Medulla oblongata (tissue), 1 donor: ENCODE measurements at regions not wholly inside any gene's neighbourhood (a gene's known extent, or its start where the extent isn't known, plus 50 kb on each side); places are given as distances from the start of the nearest gene placed in this dataset.
"Not testable (repeated sequence)": the region's sequence is repeated elsewhere in the genome, so short reads cannot be mapped to it uniquely, and the experiment has no call there.

Source experiments
- DNase-seq: peaks from one replicate; pipeline ENCODE4 v3.0.0-alpha.2; 2015; ENCODE audit errors: extremely low spot score

GRCh38 chr12:67535176-67535575 is 113.4 kb upstream of the DYRK2 start:
- DNase-seq = no peak

- no peak for DNase-seq
Observed at GRCh38 chr12:67535971-67536370, 112.6 kb upstream of the DYRK2 start.

GRCh38 chr12:67539329-67539728 is 109.2 kb upstream of the DYRK2 start:
- DNase-seq = no peak

- DNase-seq = no peak
Observed at GRCh38 chr12:67539946-67540345, 108.6 kb upstream of the DYRK2 start.

GRCh38 chr12:67540920-67541624 is 107.5 kb upstream of the DYRK2 start:
- DNase-seq = no peak

GRCh38 chr12:67541625-67541991 is 106.9 kb upstream of the DYRK2 start:
- no peak for DNase-seq

GRCh38 chr12:67543021-67543770 is 105.3 kb upstream of the DYRK2 start:
- no peak for DNase-seq

- DNase-seq = no peak
Observed at GRCh38 chr12:67545298-67545697, 103.2 kb upstream of the DYRK2 start.

- DNase-seq = no peak
Observed at GRCh38 chr12:67546746-67547145, 101.8 kb upstream of the DYRK2 start.

GRCh38 chr12:67555075-67555717 is 93.3 kb upstream of the DYRK2 start:
- DNase-seq = not testable (repeated sequence)

- DNase-seq = no peak
Observed at GRCh38 chr12:67558775-67559174, 89.8 kb upstream of the DYRK2 start.

- DNase-seq = no peak
Observed at GRCh38 chr12:67559751-67560150, 88.8 kb upstream of the DYRK2 start.

GRCh38 chr12:67562513-67563287 is 85.8 kb upstream of the DYRK2 start:
- DNase-seq = no peak

- DNase-seq = no peak
Observed at GRCh38 chr12:67568055-67568454, 80.5 kb upstream of the DYRK2 start.

- DNase-seq = no peak
Observed at GRCh38 chr12:67572492-67572891, 76.1 kb upstream of the DYRK2 start.

- DNase-seq = no peak
Observed at GRCh38 chr12:67573566-67573965, 75.0 kb upstream of the DYRK2 start.

- DNase-seq = no peak
Observed at GRCh38 chr12:67578976-67579661, 69.4 kb upstream of the DYRK2 start.

- no peak for DNase-seq
Observed at GRCh38 chr12:67579662-67580003, 68.9 kb upstream of the DYRK2 start.

- DNase-seq = no peak
Observed at GRCh38 chr12:67582238-67582834, 66.2 kb upstream of the DYRK2 start.

- DNase-seq = no peak
Observed at GRCh38 chr12:67582844-67583243, 65.7 kb upstream of the DYRK2 start.

- no peak for DNase-seq
Observed at GRCh38 chr12:67586951-67587350, 61.6 kb upstream of the DYRK2 start.
